ENCODE measurements at regions not wholly inside any gene's neighbourhood (a gene's known extent, or its start where the extent isn't known, plus 50 kb on each side); places are given as distances from the start of the nearest gene placed in this dataset.

- no peak for DNase-seq (ENCODE audit: low read depth)
- H3K4me3 ChIP-seq (replicated peaks; ENCODE audit: low read depth, low read length) = no peak overlapping the region
- TF ChIP-seq CTCF (IDR thresholded peaks at IDR 0.05; ENCODE audit: low read length, missing control alignments) = no peak
Observed at GRCh38 chr9:2415326-2415725, 206.3 kb upstream of the VLDLR start.

- no peak for TF ChIP-seq CTCF (IDR thresholded peaks at IDR 0.05; ENCODE audit: low read length, missing control alignments)
- no peak for DNase-seq (ENCODE audit: low read depth)
Observed at GRCh38 chr9:2417730-2418129, 203.9 kb upstream of the VLDLR start.

GRCh38 chr9:2418619-2419018, 203.0 kb upstream of the VLDLR start:
- no peak for TF ChIP-seq CTCF (IDR thresholded peaks at IDR 0.05; ENCODE audit: low read length, missing control alignments)
- peak; percentile 91 for DNase-seq (ENCODE audit: low read depth)

More at GRCh38 chr9:2417730-2418129, 203.9 kb upstream of the VLDLR start:
- H3K4me3 ChIP-seq (replicated peaks; ENCODE audit: low read depth, low read length) = no peak overlapping the region

GRCh38 chr9:2419347-2419746, 202.2 kb upstream of the VLDLR start:
- no peak overlapping the region for H3K4me3 ChIP-seq (replicated peaks; ENCODE audit: low read depth, low read length)
- DNase-seq (ENCODE audit: low read depth) = no peak
- no peak for TF ChIP-seq CTCF (IDR thresholded peaks at IDR 0.05; ENCODE audit: low read length, missing control alignments)

More at GRCh38 chr9:2418619-2419018, 203.0 kb upstream of the VLDLR start:
- no peak overlapping the region for H3K4me3 ChIP-seq (replicated peaks; ENCODE audit: low read depth, low read length)

- no peak for TF ChIP-seq CTCF (IDR thresholded peaks at IDR 0.05; ENCODE audit: low read length, missing control alignments)
- no peak for DNase-seq (ENCODE audit: low read depth)
Observed at GRCh38 chr9:2420543-2420942, 201.0 kb upstream of the VLDLR start.

GRCh38 chr9:2424619-2425033, 197.0 kb upstream of the VLDLR start:
- TF ChIP-seq CTCF (IDR thresholded peaks at IDR 0.05; ENCODE audit: low read length, missing control alignments) = no peak
- no peak overlapping the region for H3K4me3 ChIP-seq (replicated peaks; ENCODE audit: low read depth, low read length)
- DNase-seq (ENCODE audit: low read depth) = peak; percentile 47

More at GRCh38 chr9:2420543-2420942, 201.0 kb upstream of the VLDLR start:
- H3K4me3 ChIP-seq (replicated peaks; ENCODE audit: low read depth, low read length) = no peak overlapping the region

- DNase-seq (ENCODE audit: low read depth) = no peak
- no peak for TF ChIP-seq CTCF (IDR thresholded peaks at IDR 0.05; ENCODE audit: low read length, missing control alignments)
- H3K4me3 ChIP-seq (replicated peaks; ENCODE audit: low read depth, low read length) = no peak overlapping the region
Observed at GRCh38 chr9:2425676-2426075, 195.9 kb upstream of the VLDLR start.
